Activated CD8-positive, alpha-beta T cell treated with anti-CD3 and anti-CD28 coated beads for 36 hours (primary cell): ENCODE measurements at regions not wholly inside any gene's neighbourhood (a gene's known extent, or its start where the extent isn't known, plus 50 kb on each side); places are given as distances from the start of the nearest gene placed in this dataset.

Experiments
- ATAC-seq: fragments of 200-7000 bp; cut with Tn5 transposase; one replicate; pipeline ENCODE4 v1.10.0; 2021; ENCODE audit warnings: mild to moderate bottlenecking, moderate library complexity
- CTCF ChIA-PET: fragments of 350-600 bp; sonication (Branson Sonifier 250); formaldehyde crosslinking; loops from one replicate; lab custom pipeline; 2021; ENCODE audit warnings: antibody characterized with exemption; lab: Charles Lee
- POLR2A ChIA-PET: fragments of 350-600 bp; sonication (Branson Sonifier 250); formaldehyde crosslinking; loops from one replicate; lab custom pipeline; 2021; ENCODE audit warnings: antibody characterized with exemption; lab: Charles Lee
- DNase-seq: peaks from one replicate; pipeline ENCODE4 v3.0.0-alpha.2; 2020
- H3K27ac Mint-ChIP-seq: one replicate; pipeline ENCODE4 v1.8.0; 2021; ENCODE audit warnings: mild to moderate bottlenecking, mixed read lengths
- H3K27me3 Mint-ChIP-seq: one replicate; pipeline ENCODE4 v1.8.0; 2021; ENCODE audit warnings: mixed read lengths
- H3K36me3 Mint-ChIP-seq: one replicate; pipeline ENCODE4 v1.8.0; 2021; ENCODE audit warnings: low read depth, mixed read lengths
- H3K4me1 Mint-ChIP-seq: one replicate; pipeline ENCODE4 v1.8.0; 2021; ENCODE audit warnings: low read depth, mixed read lengths
- H3K4me3 Mint-ChIP-seq: one replicate; pipeline ENCODE4 v1.8.0; 2021; ENCODE audit warnings: mild to moderate bottlenecking, moderate library complexity, mixed read lengths
- H3K9me3 Mint-ChIP-seq: one replicate; pipeline ENCODE4 v1.8.0; 2021; ENCODE audit warnings: mixed read lengths
- intact Hi-C: fragments of 100-400 bp; cut with micrococcal nuclease; formaldehyde crosslinking; loops from one replicate; pipeline ENCODE4 v1.10.0; 2022
- TF ChIP-seq, protein P1 (sequence below): fragments of 200-600 bp; IDR thresholded peaks from one replicate; pipeline ENCODE4 v1.8.0; 2022; ENCODE audit warnings: antibody characterized with exemption, mild to moderate bottlenecking

DNA sequence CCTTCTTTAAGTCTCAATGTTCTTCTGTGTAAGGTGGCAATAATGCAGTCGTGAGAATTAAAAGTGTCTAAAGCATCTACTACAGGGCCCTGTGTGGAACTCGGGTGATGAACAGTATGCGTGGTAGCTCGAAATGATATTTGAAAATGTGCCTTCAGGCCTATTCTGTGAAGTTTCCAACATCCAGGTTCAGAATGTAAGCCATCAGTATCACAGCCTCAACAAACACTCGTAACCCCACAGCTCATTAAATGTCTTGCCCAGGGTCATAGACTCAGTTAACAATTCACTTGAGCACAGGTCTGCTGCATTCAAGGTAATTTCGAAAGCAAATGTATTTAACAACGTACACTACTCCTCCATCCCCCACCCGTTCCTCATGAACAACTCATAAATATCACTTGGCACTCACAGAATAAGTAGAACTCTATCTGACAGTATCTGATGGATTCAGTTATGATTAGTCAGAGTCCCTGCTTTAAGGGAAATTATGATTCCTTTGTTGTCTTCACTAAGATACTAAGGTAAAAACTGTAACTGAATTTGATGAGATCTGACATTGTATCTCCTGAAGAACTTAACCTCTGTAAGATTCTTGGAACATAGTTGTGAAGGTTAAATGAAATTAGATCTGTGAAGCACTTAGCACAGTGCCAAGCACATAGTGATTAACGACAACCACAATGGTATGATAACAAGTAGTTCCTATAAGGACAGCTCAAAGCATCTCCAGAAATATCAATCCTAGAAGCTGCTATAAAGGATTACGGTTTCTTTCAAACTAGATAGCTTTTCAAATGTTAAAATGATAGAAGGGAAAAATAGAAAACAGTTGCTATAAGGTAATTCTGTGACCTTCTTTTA lies 642.3 kb downstream of the TBL1XR1 start:
- no peaks in the 10 kb centered on the region for H3K4me1 Mint-ChIP-seq
- no peaks in the 10 kb centered on the region for H3K36me3 Mint-ChIP-seq
- DNase-seq (no peak), ATAC-seq (no peak)
- TF ChIP-seq, protein P1, sequence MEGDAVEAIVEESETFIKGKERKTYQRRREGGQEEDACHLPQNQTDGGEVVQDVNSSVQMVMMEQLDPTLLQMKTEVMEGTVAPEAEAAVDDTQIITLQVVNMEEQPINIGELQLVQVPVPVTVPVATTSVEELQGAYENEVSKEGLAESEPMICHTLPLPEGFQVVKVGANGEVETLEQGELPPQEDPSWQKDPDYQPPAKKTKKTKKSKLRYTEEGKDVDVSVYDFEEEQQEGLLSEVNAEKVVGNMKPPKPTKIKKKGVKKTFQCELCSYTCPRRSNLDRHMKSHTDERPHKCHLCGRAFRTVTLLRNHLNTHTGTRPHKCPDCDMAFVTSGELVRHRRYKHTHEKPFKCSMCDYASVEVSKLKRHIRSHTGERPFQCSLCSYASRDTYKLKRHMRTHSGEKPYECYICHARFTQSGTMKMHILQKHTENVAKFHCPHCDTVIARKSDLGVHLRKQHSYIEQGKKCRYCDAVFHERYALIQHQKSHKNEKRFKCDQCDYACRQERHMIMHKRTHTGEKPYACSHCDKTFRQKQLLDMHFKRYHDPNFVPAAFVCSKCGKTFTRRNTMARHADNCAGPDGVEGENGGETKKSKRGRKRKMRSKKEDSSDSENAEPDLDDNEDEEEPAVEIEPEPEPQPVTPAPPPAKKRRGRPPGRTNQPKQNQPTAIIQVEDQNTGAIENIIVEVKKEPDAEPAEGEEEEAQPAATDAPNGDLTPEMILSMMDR: no peak
- intact Hi-C loops: no loop called here
- H3K27me3 Mint-ChIP-seq: no peaks in the 10 kb centered on the region
- ChIA-PET POLR2A (no interaction called here), CTCF (no interaction called here)
- H3K9me3 Mint-ChIP-seq: peaks cover 3% of the 10 kb centered on the region
- no peak overlapping the region for H3K4me3 Mint-ChIP-seq
- H3K27ac Mint-ChIP-seq: no peak overlapping the region

DNA sequence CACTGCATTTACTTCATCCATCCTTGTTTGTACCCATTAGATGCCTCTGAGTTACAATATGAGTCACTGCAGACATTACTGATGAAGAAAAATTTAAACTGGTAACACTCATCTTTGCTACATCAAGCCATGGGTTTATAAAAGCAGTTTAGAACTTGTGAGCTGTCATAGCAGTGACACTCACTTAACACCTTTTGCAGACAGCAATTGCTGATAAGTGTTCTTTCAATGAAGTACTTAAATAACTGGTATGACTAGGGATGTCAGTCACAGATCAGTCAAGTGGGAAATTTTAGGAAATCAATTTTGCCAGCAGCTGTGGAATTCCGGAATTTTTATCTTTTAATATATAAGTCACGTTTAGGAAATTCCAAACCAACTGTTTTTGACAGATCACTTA lies 643.0 kb downstream of the TBL1XR1 start:
- Mint-ChIP-seq H3K4me1 (no peaks in the 10 kb centered on the region), H3K27me3 (no peaks in the 10 kb centered on the region), H3K9me3 (peaks cover 5% of the 10 kb centered on the region), H3K27ac (no peak overlapping the region), H3K36me3 (no peaks in the 10 kb centered on the region), H3K4me3 (no peak overlapping the region)
- DNase-seq (no peak), ATAC-seq (no peak)
- ChIA-PET CTCF (no interaction called here), POLR2A (no interaction called here)
- TF ChIP-seq, protein P1: no peak
- intact Hi-C loops: no loop called here

DNA sequence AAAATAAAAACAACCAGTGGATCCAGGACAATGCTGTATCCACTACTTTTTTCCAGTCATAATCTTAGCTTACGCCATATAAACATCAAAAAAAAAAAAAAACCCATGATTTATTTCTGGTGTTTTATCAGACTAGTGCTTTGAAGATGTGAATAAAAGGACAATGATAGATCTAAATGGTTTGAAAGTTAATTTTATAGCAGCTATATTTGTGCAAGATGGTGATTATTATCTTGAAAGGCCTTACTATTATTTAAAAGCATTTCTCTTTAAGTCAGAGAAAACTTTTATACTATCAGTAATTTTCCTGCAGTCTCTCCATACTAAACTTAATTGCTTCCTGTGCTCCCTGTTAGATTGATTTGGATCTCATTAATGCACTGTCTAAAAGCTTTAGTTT lies 670.3 kb downstream of the TBL1XR1 start:
- peaks cover 7% of the 10 kb centered on the region for H3K9me3 Mint-ChIP-seq
- no peaks in the 10 kb centered on the region for H3K4me1 Mint-ChIP-seq
- POLR2A ChIA-PET: no interaction called here
- H3K27me3 Mint-ChIP-seq: no peaks in the 10 kb centered on the region
- TF ChIP-seq, protein P1: no peak
- H3K36me3 Mint-ChIP-seq: no peaks in the 10 kb centered on the region
- H3K27ac Mint-ChIP-seq: no peak overlapping the region
- DNase-seq (no peak), ATAC-seq (no peak)
- no peak overlapping the region for H3K4me3 Mint-ChIP-seq
- CTCF ChIA-PET: no interaction called here
- intact Hi-C loops: no loop called here

DNA sequence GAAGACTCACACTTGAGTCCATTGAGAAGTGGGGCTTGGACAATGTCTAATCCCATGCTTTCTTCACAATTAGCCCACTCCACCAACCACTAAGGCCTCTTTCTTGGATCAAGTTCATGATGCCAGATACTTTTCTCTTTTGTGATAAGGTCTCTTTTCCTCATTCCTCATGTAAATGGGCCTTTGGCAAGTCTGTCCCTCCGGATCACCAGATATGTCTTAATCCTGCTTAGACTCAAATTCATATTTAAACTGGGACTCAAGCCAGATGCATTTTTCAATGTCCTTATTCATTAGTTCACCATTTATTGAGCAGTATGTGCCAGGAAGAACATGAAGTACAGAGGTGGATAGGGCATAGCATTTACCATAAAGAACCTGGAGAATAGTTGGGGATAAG lies 671.1 kb downstream of the TBL1XR1 start:
- TF ChIP-seq, protein P1: no peak
- H3K36me3 Mint-ChIP-seq: no peaks in the 10 kb centered on the region
- peaks cover 7% of the 10 kb centered on the region for H3K9me3 Mint-ChIP-seq
- CTCF ChIA-PET: no interaction called here
- ATAC-seq: no peak
- intact Hi-C loops: no loop called here
- H3K27me3 Mint-ChIP-seq: no peaks in the 10 kb centered on the region
- no peak for DNase-seq
- H3K4me3 Mint-ChIP-seq: no peak overlapping the region
- POLR2A ChIA-PET: no interaction called here
- no peaks in the 10 kb centered on the region for H3K4me1 Mint-ChIP-seq
- no peak overlapping the region for H3K27ac Mint-ChIP-seq

DNA sequence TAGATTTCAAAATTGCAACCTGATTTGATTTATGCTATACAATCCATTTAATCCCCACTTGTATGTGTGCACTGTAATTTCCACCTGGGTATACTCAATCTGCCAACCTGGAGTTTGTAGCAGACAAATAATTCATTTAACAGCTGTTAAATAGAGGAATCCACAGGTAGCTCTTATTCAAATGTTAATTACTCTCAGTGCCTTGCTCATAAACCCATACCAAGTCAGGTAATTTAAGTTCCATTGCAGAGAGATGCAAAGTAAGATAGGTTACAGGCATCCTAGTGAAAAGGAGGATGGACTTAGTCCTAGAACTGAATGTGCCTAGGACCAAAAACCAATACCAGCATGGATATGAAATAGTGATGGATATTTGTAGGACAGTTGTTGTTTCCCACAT lies 674.2 kb downstream of the TBL1XR1 start:
- no peak overlapping the region for H3K4me3 Mint-ChIP-seq
- H3K9me3 Mint-ChIP-seq: peaks cover 3% of the 10 kb centered on the region
- H3K4me1 Mint-ChIP-seq: no peaks in the 10 kb centered on the region
- ATAC-seq: no peak
- POLR2A ChIA-PET: no interaction called here
- CTCF ChIA-PET: no interaction called here
- DNase-seq: no peak
- H3K27ac Mint-ChIP-seq: no peak overlapping the region
- intact Hi-C loops: no loop called here
- no peaks in the 10 kb centered on the region for H3K27me3 Mint-ChIP-seq
- no peaks in the 10 kb centered on the region for H3K36me3 Mint-ChIP-seq
- TF ChIP-seq, protein P1: no peak
